Immature natural killer cell (primary cell): ENCODE measurements at regions not wholly inside any gene's neighbourhood (a gene's known extent, or its start where the extent isn't known, plus 50 kb on each side); places are given as distances from the start of the nearest gene placed in this dataset.
"Not testable (repeated sequence)": the region's sequence is repeated elsewhere in the genome, so short reads cannot be mapped to it uniquely, and the experiment has no call there.

Experiments
- DNase-seq, 3 donors: peaks; one replicate each; pipeline ENCODE4 v3.0.0; 2022; ENCODE audit warnings: mixed read lengths in 1 of 3
- H3K27ac Mint-ChIP-seq, 6 donors: one replicate each; pipeline ENCODE4 v1.8.0; 2020; ENCODE audit warnings: mixed read lengths in 6 of 6, mild to moderate bottlenecking in 5 of 6, inconsistent platforms in 4 of 6, moderate library complexity in 3 of 6
- H3K27me3 Mint-ChIP-seq, 3 donors: one replicate each; pipeline ENCODE4 v1.8.0; 2020 to 2021; ENCODE audit warnings: low read depth in 3 of 3, mild to moderate bottlenecking in 3 of 3, mixed read lengths in 3 of 3, moderate library complexity in 3 of 3, inconsistent platforms in 1 of 3
- H3K36me3 Mint-ChIP-seq, 3 donors: one replicate each; pipeline ENCODE4 v1.8.0; 2020; ENCODE audit warnings: mixed read lengths in 3 of 3, inconsistent platforms in 2 of 3, mild to moderate bottlenecking in 2 of 3
- H3K4me1 Mint-ChIP-seq, 2 donors: one replicate each; pipeline ENCODE4 v1.8.0; 2020; ENCODE audit warnings: inconsistent platforms in 2 of 2, mild to moderate bottlenecking in 2 of 2, mixed read lengths in 2 of 2, moderate library complexity in 1 of 2
- H3K4me3 Mint-ChIP-seq, 5 donors: one replicate each; pipeline ENCODE4 v1.8.0; 2020; ENCODE audit warnings: mild to moderate bottlenecking in 5 of 5, mixed read lengths in 5 of 5, inconsistent platforms in 3 of 5, moderate library complexity in 3 of 5
- H3K9me3 Mint-ChIP-seq, 6 donors: one replicate each; pipeline ENCODE4 v1.8.0; 2020; ENCODE audit warnings: mild to moderate bottlenecking in 6 of 6, mixed read lengths in 6 of 6, inconsistent platforms in 4 of 6, moderate library complexity in 3 of 6

- Mint-ChIP-seq H3K4me1 (peaks cover 13 to 15% of the 10 kb centered on the region in 2 donors), H3K27me3 (peaks cover 2 to 8% (median 4%) of the 10 kb centered on the region in 3 donors), H3K9me3 (no peaks in the 10 kb centered on the region), H3K36me3 (peaks cover 0 to 6% (median 0%) of the 10 kb centered on the region in 3 donors), H3K27ac (peak overlapping the region in 1 of 6 donors; percentile 30), H3K4me3 (no peak overlapping the region)
- no peak for DNase-seq
Measured at GRCh38 chr15:70523192-70523591, 240.2 kb downstream of the UACA start.

GRCh38 chr15:70522323-70522966 lies 240.9 kb downstream of the UACA start:
- Mint-ChIP-seq H3K36me3 (peaks cover 0 to 3% (median 0%) of the 10 kb centered on the region in 3 donors), H3K27ac (no peak overlapping the region), H3K4me3 (no peak overlapping the region), H3K4me1 (peaks cover 6 to 8% of the 10 kb centered on the region in 2 donors), H3K9me3 (no peaks in the 10 kb centered on the region), H3K27me3 (peaks cover 2 to 10% (median 5%) of the 10 kb centered on the region in 3 donors)
- DNase-seq = no peak

DNA sequence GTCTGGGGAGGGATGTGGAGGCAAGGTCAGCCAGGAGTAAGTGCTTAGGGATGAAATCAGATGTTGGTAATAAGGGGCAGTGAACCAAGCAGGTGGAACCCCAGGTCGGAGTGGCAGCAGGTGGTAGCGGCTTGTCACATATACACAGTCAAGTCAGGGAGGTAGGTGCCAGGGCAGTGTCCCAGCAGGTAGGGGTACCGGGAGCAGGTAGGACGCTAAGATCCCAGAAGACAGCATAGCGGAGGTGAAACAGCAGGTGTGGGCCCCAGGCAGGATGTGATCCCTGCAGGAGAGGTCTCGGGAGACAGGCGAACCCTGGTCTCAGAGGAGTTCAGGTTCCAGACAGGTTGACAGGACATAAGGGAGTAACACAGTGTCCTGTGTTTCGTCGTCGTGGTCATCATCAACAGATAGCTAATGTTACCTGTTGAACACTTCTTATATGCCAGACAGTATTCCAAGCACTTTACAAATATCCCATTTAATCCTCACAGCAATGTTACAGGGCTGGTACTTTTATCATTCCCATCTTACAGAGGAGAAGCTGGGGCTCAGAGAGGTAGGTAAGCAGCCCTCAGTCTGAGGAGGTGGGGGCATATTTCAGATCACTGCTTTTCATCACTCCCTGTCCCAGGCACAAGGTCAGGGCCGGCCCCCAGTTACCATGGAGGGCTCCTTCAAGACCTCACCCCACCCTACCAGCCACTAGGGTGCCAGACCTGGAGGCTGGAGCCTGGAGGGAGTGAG lies 241.6 kb downstream of the UACA start:
- Mint-ChIP-seq H3K36me3 (peaks cover 0 to 3% (median 0%) of the 10 kb centered on the region in 3 donors), H3K27me3 (peaks cover 2 to 16% (median 5%) of the 10 kb centered on the region in 3 donors), H3K27ac (no peak overlapping the region), H3K9me3 (no peaks in the 10 kb centered on the region), H3K4me3 (no peak overlapping the region), H3K4me1 (peaks cover 0 to under 1% of the 10 kb centered on the region in 2 donors)
- no peak for DNase-seq

DNA sequence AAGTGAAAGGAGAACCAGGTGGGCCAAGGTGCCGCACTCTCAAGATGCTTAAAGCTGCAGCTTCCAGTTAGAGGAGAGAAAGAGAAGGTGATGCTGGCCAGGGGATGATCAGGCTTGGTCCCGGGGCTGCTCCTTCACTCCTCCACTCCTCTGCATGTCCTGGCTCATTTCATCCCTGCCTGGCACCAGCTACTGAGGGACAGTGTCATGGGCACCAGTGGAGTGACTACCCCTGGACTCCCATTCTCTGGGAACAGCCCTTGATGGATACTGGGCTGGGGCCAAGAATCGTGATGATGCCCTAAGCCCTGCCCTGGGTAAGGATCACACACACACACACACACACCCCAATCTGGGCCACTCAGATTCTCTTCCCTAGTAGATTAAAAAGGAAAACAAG lies 243.7 kb downstream of the UACA start:
- Mint-ChIP-seq H3K9me3 (no peaks in the 10 kb centered on the region), H3K4me1 (no peaks in the 10 kb centered on the region), H3K27ac (no peak overlapping the region), H3K27me3 (peaks cover 4 to 18% (median 5%) of the 10 kb centered on the region in 3 donors), H3K4me3 (no peak overlapping the region), H3K36me3 (peaks cover 0 to 3% (median 0%) of the 10 kb centered on the region in 3 donors)
- no peak for DNase-seq

DNA sequence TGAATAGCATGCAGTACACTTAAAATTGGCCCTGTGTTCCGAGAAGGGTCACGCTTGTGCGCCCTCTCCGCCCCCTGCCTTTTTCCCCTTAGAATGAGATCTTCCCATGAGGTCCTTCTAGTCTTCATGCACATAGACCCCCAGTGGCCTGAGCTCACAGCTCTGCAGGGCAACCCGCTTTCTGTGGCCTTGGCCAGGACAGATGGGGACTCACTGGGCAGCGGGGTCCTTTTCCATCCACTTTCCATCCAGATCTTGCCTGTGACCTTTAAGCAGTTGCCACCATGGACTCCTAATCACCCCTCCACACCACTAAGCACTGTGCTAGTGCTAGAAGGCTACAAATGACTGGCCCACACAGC lies 244.4 kb downstream of the UACA start:
- Mint-ChIP-seq H3K9me3 (no peaks in the 10 kb centered on the region), H3K27me3 (peaks cover 5 to 18% (median 7%) of the 10 kb centered on the region in 3 donors), H3K4me1 (no peaks in the 10 kb centered on the region), H3K27ac (no peak overlapping the region), H3K36me3 (peaks cover 0 to 3% (median 0%) of the 10 kb centered on the region in 3 donors), H3K4me3 (no peak overlapping the region)
- no peak for DNase-seq

DNA sequence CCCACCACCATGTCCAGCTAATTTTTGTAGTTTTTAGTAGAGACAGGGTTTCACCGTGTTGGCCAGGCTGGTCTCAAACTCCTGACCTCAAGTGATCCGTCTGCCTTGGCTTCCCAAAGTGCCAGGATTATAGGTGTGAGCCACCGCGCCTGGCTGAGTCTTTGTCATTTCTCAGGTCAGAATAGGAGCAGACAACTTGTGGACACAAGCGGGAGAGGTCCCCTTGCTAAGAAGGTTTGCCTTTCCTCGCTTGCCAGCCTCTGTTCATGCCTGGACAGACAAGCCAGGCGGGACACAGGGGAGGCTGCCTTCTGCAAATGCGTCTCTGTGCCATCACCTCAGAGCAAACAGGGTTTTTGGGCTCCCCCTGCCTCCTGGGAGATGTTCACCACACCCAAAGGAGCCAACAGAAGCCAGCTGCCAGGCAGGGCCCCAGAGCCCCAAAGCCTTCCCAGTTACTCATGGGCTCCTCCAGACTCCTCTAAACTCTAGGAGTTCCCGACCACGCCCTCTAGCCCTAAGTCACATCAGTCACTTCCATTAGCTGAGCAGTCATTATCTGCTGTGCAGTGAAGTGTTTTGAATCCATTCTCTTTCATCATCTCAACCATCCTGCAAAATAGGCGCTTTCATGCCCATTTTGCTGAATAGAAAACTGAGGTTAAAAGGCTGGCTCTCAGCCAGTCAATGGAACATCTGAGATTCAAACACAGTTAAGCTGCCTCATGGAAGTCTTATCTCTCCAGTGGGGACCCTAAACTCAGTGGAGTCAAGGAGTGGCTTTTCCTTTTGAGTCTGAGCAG lies 245.0 kb downstream of the UACA start:
- DNase-seq = no peak
- H3K27me3 Mint-ChIP-seq = peaks cover 5 to 18% (median 7%) of the 10 kb centered on the region in 3 donors
- no peak overlapping the region for H3K27ac Mint-ChIP-seq

GRCh38 chr15:70517194-70517590 lies 246.2 kb downstream of the UACA start:
- Mint-ChIP-seq H3K27ac (no peak overlapping the region), H3K36me3 (peaks cover 0 to 3% (median 0%) of the 10 kb centered on the region in 3 donors), H3K27me3 (peaks cover 5 to 18% (median 7%) of the 10 kb centered on the region in 3 donors), H3K4me1 (no peaks in the 10 kb centered on the region), H3K9me3 (peaks cover 0 to 2% (median 0%) of the 10 kb centered on the region in 6 donors), H3K4me3 (no peak overlapping the region)
- DNase-seq = no peak

More for the DNA sequence above, 245.0 kb downstream of the UACA start:
- no peaks in the 10 kb centered on the region for H3K9me3 Mint-ChIP-seq
- H3K36me3 Mint-ChIP-seq = peaks cover 0 to 3% (median 0%) of the 10 kb centered on the region in 3 donors
- no peaks in the 10 kb centered on the region for H3K4me1 Mint-ChIP-seq
- H3K4me3 Mint-ChIP-seq = no peak overlapping the region

DNA sequence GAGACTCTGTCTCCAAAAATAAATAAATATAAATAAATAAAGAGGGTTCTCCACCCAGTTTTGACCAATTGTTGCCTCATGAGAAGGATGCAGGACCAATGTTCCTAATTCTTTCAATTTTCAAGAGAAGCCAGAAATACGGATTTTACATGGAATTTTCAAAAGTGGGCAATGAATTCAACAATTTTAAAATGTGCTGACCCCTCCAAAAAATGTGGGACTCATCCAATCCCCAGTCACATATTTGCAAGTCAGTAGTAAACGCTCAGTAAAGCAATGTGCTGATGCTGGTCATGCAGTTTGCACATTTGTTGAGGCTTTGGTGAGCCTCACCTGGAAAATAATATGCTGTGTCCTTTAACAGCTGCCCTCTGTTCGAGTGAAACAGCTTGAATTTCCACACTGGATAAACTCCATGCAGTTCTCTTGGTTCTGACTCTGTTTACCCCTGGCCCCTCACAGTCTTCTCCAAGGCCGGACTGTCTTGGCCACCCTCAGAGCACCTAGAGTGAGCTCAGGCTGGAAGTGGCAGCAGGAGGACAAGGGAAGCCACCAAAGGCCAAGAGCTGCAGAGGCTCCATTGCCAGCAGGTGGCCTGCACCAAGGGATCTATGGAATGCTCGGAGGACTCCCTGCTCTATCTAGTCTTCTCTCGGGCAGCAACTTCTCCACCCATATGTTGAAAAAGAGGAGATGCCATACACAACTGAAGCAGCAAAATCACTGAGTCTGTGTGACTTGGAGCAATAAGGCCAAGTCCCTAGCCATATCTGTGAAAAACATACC lies 246.8 kb downstream of the UACA start:
- peaks cover 3 to 8% (median 5%) of the 10 kb centered on the region in 6 donors for H3K9me3 Mint-ChIP-seq
- no peak overlapping the region for H3K27ac Mint-ChIP-seq
- H3K4me3 Mint-ChIP-seq = no peak overlapping the region
- DNase-seq = no peak
- H3K27me3 Mint-ChIP-seq = peaks cover 4 to 18% (median 8%) of the 10 kb centered on the region in 3 donors
- no peaks in the 10 kb centered on the region for H3K4me1 Mint-ChIP-seq
- peaks cover 0 to 6% (median under 1%) of the 10 kb centered on the region in 3 donors for H3K36me3 Mint-ChIP-seq

DNA sequence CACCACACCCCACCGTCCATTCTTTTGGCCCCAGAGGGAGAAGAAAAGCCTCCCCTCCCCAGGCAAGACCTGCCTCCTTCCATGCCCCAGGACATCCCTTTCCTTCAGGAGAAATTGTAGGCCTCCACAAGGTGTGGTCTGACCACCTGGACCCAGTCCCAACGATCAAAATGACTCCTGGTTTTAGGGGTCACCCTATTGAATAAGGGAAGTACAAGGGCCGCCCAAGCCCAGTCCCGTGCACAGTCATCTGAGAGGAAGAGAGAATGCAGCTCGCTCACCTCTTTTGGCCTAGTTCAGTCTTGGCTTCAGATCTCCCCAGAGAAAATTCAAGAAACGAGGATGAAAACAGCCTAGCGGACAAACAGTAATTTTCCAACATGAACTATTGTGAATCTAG lies 249.1 kb downstream of the UACA start:
- no peak overlapping the region for H3K4me3 Mint-ChIP-seq
- peaks cover 18 to 31% (median 22%) of the 10 kb centered on the region in 6 donors for H3K9me3 Mint-ChIP-seq
- H3K27ac Mint-ChIP-seq = no peak overlapping the region
- H3K4me1 Mint-ChIP-seq = peaks cover 8 to 15% of the 10 kb centered on the region in 2 donors
- H3K36me3 Mint-ChIP-seq = peaks cover 14 to 19% (median 16%) of the 10 kb centered on the region in 3 donors
- DNase-seq = no peak
- peaks cover 2 to 15% (median 7%) of the 10 kb centered on the region in 3 donors for H3K27me3 Mint-ChIP-seq

- H3K4me3 Mint-ChIP-seq = no peak overlapping the region
- peaks cover 2 to 15% (median 7%) of the 10 kb centered on the region in 3 donors for H3K27me3 Mint-ChIP-seq
- H3K27ac Mint-ChIP-seq = no peak overlapping the region
- no peak for DNase-seq
- peaks cover 14 to 17% (median 16%) of the 10 kb centered on the region in 3 donors for H3K36me3 Mint-ChIP-seq
- H3K9me3 Mint-ChIP-seq = peaks cover 18 to 36% (median 22%) of the 10 kb centered on the region in 6 donors
- peaks cover 13 to 20% of the 10 kb centered on the region in 2 donors for H3K4me1 Mint-ChIP-seq
Measured at GRCh38 chr15:70513819-70514218, 249.5 kb downstream of the UACA start.

GRCh38 chr15:70512772-70513362 lies 250.5 kb downstream of the UACA start:
- Mint-ChIP-seq H3K4me1 (peaks cover 20 to 29% of the 10 kb centered on the region in 2 donors), H3K9me3 (peaks cover 18 to 36% (median 22%) of the 10 kb centered on the region in 6 donors), H3K36me3 (peaks cover 14 to 17% (median 16%) of the 10 kb centered on the region in 3 donors), H3K27me3 (peaks cover 0 to 12% (median 7%) of the 10 kb centered on the region in 3 donors), H3K4me3 (no peak overlapping the region), H3K27ac (no peak overlapping the region)
- DNase-seq = peak; percentile 43 to 61 (median 61)

GRCh38 chr15:70511972-70512587 lies 251.3 kb downstream of the UACA start:
- not testable (repeated sequence) for H3K27me3 Mint-ChIP-seq, DNase-seq, H3K27ac Mint-ChIP-seq, H3K4me3 Mint-ChIP-seq
- Mint-ChIP-seq H3K36me3 (peaks cover 14 to 17% (median 16%) of the 10 kb centered on the region in 3 donors), H3K4me1 (peaks cover 20 to 33% of the 10 kb centered on the region in 2 donors), H3K9me3 (peaks cover 18 to 36% (median 22%) of the 10 kb centered on the region in 6 donors)
